Suprapubic skin (tissue), 4 donors: ENCODE measurements at regions not wholly inside any gene's neighbourhood (a gene's known extent, or its start where the extent isn't known, plus 50 kb on each side); places are given as distances from the start of the nearest gene placed in this dataset.

Source experiments
- CTCF ChIP-seq, 2 donors: fragments of 200-600 bp in 1 of 2; fragments of 450-650 bp in 1 of 2; sonication (generic) in 1 of 2; IDR thresholded peaks; one replicate each; pipeline ENCODE4 v1.5.1; 2016 to 2019; ENCODE audit warnings: antibody characterized with exemption in 2 of 2, mild to moderate bottlenecking in 1 of 2, moderate library complexity in 1 of 2
- EP300 ChIP-seq: sonication (generic); formaldehyde crosslinking; IDR thresholded peaks from one replicate; pipeline ENCODE4 v1.6.1; 2017; ENCODE audit warnings: antibody characterized with exemption
- POLR2A ChIP-seq, 2 donors: fragments of 450-650 bp; IDR thresholded peaks; one replicate each; pipeline ENCODE4 v1.6.1; 2017; ENCODE audit warnings: antibody characterized with exemption in 2 of 2, mild to moderate bottlenecking in 2 of 2, moderate library complexity in 2 of 2
- POLR2AphosphoS5 ChIP-seq, 3 donors: sonication (generic); formaldehyde crosslinking; IDR thresholded peaks; one replicate each; pipeline ENCODE4 v1.6.1; 2017; ENCODE audit warnings: antibody characterized with exemption in 3 of 3

- TF ChIP-seq CTCF (IDR thresholded peaks at IDR 0.05): no peak
- TF ChIP-seq POLR2A (IDR thresholded peaks at IDR 0.05): no peak
- no peak for TF ChIP-seq EP300
- TF ChIP-seq POLR2AphosphoS5 (IDR thresholded peaks at IDR 0.05): no peak
These were observed 66.3 kb upstream of the IQSEC1 start for GRCh38 chr3:13139471-13140065.
